NCI-H748 (cell line): ENCODE measurements at regions not wholly inside any gene's neighbourhood (a gene's known extent, or its start where the extent isn't known, plus 50 kb on each side); places are given as distances from the start of the nearest gene placed in this dataset.

ENCODE experiments used
- DNase-seq: peaks from one replicate; lab custom pipeline; 2025; ENCODE audit not compliant: unreplicated experiment; lab: John Stamatoyannopoulos, UW

DNA sequence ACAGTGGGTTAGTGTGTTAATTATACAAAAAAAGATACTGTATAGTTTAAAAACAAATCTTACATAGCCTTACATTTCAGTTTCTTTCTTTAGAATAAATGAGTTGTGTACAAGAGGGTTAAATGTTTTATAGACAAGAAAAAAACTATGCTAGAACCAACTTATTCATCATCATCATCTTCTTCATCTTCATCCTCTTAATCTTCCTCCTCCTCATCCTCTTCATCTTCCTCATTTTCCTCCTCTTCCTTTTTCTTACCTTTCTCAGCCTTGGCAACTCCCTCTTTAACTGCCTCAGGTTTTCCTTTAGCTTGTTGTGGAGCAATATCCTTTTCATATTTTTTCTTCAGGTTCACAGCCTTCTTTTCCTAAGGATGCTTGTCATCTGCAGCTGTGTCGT is 53.7 kb downstream of the RPS12 start:
- no peak for DNase-seq

DNA sequence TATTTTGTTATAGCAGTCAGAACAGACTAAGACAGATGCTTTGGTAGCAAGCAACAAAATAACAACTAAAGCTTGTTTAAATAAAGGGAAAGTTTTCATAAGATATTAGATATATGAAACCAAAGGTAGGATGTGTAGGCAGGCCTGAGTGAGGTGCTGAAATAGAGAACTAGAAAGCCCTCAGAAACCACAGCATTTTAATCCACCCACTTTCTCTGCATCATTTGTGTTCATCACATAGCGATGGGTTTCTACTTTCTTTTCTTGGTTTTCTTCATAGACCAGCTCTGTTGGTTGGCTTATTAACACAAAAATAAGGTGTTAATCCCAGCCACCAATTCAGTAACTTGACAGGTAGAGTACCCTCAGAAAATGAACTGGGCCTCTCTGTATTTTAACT is 58.6 kb downstream of the RPS12 start:
- no peak for DNase-seq

DNA sequence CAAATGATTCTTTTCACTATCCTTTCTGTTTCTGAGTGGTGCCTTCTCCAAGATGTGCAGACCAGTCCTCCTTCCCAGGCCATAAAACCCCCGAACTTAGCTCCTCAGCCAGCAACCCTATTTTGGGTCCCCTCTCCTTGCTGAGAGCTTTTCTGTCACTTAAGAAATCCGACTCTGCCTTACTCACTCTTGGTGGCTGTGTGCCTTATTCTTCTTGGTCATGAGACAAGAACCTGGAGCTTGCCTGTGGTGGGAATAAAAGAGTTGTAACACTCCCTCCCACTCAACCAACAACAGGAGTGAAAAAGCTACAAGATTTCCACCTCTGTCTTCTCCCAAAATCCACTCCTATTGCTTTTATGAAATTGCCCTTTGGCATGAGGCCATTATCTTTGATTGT is 62.6 kb downstream of the RPS12 start:
- DNase-seq, result no peak

DNA sequence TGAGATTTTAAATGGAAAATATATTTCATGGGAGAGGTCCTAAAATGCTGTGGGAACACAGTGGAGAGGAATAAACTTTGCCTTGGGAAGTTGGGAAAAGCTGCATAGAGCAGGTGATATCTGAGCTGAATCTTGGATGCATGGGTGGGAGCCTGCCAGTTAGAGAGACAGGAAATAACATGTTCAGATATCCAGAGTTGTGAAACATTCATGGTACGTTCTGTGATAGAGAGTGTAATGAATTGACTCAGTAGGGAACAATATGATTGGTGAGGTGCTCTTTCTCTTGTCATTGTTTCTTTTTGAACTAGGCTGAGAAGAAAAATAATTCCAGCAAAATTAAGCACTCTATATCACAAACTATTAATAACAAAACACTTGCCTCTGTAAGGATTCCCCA is 72.8 kb downstream of the RPS12 start:
- DNase-seq, result no peak

DNA sequence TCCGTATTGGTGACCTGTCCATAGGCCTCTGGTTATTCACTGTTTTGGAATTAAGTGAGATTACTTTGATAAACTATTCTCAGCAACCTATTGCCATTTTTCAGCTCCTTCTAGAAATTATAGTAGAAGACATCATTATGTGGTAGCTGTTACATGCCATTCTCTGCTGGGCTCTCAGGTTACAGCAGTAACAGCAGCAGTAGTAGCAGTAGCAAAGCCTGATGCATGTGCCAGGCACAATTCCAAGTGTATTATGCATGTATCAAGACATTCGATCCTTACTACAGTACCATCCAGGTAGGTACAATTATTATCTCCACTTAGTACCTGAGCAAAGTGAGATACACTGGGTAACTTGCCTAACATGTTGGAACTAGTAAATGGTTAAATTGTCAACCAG is 74.3 kb downstream of the RPS12 start:
- DNase-seq, result peak; percentile 28

DNA sequence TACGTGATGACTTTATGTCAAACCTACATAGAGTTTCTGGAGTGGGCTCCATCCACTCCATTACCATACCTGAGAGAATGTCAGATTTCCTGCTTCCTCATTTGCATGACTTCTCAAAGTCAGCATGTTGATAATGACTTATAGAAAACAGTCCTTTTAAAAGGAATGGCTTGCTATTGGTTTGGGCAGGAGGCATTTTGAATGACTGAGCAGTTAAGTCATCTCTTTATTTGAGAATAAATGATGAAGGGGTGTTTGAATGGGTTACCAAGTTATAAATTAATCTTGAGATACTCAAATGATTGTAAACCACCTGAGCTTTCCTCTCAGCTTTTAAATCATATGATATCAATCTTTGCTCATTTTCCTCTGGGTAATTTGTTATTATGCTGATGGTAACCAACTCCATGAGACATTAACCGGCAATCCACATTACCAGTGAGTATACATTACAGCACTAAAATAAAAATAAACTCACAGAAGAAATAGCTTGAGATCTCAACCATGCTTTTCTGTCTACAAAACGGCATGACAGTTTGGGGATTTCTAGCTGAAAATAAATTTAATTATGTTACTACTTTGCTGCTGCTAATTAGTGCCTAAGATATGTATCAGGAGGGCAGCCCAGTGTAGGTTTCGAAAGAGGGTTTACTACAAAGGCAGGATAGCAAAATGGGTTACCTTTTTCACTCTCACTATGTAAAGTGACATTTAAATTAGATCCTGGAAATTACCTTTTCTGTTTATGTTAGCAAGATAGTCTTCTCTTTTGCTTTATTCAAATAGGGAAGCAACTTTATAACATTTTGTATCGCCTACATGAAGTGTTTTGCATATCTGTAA is 78.8 kb downstream of the RPS12 start:
- DNase-seq, result no peak

DNA sequence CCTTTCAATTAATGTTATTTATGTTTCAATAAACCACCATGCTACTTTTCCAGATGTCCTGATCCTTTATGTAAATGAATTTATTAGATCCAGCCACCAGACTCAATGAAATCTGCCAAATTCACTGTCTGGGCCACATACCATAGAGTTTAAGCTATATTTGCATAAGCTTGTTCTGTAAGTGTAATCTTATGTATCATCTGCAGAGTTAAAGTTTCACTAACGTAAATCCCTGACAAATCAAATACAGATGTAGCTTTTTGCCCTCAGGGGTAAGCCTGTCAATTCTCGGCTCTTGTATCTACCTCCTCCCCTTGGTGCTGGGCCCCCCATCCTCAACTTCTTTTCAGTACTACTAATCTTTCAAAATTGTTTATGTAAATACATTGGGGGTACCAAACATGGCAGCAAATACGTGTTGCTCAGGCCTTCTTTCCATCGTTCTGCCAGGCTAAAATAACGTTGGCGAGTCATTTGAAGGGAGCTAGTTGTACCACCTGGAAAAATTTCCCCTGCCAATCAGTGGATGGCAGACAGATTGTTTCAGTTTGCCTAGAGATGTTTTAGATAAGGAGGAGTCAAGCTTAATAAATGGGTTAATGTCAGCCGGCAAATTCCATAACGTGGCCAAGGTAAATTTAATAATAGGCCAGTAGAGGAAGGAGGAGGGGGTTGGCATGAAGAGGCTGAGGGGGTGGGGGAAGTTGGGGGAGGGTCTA is 79.6 kb downstream of the RPS12 start:
- DNase-seq, result no peak

DNA sequence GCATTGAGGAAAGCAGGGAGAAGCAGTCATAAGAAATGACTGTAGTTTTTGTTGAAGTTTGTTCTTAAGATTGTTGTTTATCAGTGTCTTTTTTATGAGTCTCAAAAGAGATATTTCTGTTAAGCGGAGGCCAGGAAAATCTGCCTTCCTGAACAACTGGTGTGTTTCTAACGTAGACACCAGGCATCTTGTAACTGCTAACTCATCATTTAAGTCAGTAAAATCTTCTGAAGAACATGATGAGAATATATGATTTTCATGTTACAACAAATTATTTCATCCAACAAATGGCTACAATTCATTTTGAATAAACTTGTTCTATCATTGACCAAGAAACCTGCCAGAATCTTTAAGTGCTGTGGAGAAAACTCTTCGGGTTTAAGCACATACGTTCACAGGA is 84.0 kb downstream of the RPS12 start:
- no peak for DNase-seq

DNA sequence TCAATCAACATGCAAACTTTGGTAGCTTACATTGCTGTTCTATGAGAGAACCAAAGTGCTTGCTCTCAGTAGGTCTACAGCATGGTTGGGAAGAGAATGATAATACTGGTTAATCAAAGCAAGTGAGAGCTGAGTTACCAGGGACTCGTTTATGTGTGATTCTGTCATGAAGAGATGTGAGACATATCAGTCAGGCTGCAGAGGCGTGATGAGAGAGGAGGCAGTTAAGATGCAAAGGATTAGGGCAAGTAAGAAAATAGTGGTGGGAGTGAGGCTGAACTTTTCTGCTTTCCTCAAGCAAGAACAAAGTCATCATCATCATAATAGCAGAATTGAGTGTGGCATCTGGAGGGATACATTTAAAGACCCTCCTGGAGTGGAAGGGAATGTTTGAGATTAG is 86.5 kb downstream of the RPS12 start:
- no peak for DNase-seq

DNA sequence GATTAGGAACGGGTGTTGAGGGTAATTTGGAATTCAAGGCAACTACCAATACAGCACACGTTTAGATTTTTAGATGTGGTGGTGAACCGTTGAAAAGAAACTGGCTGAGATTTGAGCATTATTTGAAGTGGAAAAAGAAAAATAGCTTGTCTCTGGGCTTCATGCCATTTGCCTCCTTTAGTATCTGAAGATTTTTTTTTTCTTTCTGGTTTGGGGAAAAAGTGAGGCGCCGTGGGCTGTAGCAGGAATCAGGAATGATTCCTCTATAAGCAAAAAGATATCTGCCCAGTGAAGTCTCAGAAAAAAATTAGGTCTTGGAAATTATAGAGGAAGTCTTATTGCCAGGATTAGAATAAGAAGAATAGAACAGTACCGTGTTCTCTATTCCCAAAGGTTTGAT is 88.5 kb downstream of the RPS12 start:
- DNase-seq, result no peak

DNA sequence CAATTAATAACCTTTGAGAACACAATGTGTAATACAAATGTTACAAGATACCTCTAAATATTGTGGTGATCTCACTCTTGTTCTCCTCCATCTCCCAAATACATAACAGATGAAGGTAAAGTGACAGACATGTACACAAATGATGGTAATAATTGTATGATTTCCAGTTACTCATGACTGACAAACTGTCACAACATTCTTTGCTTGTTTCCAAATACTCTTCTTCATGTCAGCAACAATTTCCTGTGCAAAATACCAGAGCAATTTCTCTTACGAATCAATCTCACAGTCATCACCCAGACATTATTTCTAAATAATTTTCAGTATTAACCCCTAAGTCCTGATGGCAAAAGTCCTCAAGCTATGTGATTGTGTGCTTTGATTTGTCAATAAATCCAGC is 92.9 kb downstream of the RPS12 start:
- no peak for DNase-seq

DNA sequence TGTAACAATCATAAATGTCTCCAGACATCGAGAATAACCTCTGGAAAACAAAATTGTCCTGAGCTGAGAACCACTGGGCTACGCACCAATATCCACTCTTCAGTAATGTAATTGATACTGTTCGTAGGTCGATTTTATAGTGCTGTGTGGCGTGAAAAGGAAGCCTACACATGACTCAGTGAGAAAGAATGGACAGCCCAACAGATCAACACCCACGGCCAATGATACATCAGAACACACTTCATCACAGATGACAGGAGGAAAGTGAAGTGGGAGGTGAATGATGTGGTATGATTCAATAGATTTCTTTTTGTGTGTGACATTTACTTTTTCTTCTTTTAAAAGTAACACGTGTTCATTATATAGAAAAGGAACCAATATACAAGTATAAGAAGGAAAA is 93.5 kb downstream of the RPS12 start:
- DNase-seq, result no peak

DNA sequence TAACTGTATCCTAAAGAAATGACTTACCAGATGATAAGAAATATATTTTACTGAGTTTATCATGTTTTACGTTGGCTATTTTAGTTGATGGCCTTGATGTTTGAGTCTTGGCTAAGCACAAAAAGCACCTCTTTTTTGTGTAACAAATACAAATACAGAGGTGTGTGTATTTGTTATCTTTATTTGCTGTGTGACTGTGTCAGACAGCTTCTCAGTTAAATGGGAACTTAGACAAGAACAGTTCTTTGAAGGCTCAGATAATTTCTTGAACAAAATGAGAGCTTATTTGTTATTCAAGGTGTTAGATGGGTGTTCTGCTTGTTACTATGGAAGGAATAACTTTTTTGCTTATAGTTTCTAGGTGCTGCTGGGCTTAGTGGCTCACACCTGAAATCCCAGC is 95.4 kb downstream of the RPS12 start:
- no peak for DNase-seq

DNA sequence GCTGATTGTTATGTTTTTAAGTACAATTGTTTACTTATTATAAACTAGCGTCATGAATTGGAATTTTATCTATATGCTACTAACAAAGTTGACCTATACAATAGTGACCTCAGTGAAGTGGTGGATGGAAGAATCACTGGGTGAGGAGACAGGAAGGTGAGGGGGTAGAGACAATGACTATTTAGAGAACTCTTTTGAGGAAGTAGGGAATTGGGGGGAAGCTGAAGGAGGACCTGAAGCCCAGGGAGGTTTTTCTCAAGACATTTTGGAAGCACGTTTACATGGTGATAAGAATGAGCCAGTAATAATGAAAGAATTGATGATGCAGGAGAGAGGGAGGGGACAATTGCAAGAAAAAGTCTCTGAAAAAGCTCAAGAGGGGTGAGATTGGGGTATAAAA is 96.4 kb downstream of the RPS12 start:
- no peak for DNase-seq

DNA sequence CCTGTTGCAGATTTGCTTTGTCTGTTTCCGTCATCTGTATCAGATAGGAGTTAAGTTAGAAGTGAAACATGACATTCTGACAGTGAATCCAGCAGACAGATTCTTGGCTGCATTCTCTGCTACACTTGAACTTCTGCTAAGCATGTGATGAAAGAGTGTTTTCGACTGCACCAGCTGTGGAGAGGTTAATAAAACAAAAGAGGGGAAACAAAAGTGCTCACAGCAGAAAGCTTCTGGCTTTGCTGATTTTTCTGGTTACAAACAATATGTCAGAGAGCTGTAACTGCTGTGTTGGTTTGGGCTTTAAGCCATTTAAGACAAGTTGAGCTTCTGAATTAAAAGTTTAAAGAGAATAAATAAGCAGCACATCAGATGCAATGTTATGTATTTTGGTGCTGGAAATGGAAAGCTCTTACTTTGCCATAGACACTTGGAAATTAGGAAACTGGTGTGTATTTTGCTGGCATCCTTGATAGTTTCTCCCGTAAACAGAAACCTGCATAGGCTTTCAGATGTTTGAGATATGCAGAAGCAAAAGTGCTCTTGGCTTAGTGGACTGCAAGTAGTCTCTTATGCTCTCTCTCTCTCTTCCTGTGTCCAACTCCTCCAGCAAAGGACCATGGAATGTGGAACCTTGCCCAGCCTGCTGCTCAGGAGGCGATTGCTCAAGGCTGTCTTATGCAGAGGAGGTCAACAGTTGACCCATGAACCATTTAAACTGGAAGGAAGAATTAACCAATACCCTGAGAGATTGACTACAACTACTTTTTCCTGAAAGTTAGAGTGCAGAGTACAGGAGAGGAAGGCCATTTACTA is 104.9 kb downstream of the RPS12 start:
- DNase-seq, result no peak

DNA sequence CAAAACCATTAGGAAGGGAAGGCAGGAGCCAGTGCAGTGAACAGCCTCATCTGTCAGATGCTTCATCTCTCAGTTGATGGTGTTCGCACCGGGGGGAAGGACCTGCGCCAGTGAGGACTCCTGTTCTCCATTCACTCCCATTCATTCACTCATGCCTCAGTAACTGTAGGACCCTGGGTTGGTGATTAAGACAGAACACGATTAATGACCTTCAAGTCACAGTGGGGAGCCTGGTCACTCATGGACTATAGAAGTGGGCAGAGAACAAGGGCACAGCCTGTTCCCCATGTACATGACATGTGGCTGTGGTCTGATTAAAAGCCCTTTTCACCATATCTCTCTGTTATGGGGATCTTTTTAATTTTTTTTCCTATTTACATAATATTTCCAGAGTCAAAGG is 113.3 kb downstream of the RPS12 start:
- DNase-seq, result no peak

DNA sequence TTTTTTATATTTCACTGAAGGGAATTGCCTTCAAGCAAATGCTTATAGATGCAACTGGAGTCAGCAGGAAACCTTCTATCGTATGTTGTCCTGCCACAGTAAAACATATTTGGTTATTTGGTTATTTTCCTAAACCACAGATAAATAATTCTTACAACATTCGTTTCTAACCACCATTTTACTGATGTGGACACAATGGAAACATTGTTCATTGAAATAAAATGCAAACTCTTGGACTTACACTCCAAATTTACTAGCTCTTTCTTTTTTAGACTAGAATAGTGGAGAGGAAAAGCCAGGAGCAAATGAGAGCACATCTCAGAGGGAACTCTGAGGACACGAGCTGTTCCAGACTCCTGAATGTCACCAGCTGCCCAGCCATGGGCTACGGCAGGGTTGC is 114.8 kb downstream of the RPS12 start:
- DNase-seq, result no peak

DNA sequence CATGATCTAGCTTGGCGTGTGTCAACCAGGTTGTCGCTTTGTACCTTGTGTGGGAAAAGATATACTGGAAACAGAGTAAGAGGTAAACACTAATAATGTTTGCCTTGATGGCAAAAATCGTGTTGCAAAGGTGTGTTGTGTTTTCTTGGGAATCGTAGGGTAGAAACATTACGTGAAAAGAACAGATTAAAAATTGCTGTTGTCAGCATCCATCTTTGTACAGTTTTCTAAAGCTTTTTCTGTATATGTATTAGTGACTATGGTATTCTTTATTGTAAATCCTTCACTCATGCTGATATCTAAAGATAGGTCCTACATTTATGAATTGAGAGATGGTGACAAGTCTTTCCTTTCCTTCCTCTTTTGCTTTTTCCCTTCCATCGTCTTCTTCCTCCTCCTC is 116.9 kb downstream of the RPS12 start:
- DNase-seq, result no peak

DNA sequence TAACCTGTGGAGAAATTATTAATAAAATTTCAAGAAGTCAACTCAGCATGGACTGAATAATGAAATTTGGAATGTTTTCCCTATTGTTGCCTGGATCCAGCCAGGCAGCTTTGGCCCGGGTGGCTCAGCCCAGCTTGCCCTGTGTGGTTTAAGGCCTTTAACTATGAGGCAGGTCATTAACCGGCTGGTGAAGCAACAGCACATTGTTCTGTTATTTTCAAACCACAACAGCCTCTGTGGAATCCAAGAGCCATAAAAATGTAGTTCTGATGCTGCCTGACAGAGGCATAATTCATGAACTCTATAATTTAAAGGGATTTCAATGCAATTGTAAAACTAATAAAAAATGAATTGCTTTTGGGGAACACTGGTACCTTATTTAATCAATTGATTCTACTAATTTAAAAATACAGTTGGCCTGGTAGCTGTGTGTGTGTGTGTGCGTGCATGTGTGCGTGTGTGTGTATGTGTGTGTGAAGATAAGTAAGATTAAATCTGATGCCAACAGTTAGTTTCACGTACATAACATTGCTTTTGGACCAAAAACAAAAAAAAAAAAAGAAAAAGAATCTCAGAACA is 117.7 kb downstream of the RPS12 start:
- no peak for DNase-seq

DNA sequence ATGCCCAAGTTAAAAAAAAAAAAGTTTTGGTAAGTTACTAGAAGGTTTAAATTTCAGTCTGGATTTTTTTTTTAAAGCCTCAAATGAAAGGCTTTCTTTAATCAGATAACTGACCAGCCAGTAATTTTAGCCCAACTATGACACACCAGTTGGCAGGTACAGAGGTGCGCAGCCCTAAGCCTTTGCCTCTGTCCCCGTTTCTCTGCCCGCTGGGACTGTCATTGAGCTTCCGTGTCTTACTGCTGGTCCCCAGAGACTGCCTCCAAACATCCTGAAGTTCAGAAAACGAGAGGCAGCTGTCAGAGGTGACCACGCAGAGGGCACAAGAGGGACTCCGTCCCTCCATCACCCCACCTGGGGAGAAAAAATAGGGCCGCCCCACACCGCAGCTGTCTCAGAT is 118.2 kb downstream of the RPS12 start:
- no peak for DNase-seq

DNA sequence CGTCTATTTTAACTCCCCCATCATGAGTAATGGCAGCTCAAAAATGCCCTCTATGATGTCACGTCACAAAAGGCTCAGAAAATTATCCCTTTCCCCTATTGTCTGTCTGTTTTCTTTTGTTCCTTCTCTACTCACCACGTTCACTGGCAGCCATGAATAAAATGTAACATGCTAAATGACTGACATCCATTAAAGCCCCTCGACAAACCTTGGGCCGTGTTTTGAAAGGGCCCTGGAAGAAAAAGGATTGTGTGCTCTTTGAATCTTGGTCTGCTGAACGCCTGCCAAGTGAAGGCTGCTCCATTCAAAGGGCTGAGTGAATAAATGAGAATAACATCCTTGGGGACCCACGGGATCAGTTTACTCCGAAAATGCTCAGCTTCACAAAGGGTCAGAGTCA is 118.7 kb downstream of the RPS12 start:
- peak; percentile 45 for DNase-seq

DNA sequence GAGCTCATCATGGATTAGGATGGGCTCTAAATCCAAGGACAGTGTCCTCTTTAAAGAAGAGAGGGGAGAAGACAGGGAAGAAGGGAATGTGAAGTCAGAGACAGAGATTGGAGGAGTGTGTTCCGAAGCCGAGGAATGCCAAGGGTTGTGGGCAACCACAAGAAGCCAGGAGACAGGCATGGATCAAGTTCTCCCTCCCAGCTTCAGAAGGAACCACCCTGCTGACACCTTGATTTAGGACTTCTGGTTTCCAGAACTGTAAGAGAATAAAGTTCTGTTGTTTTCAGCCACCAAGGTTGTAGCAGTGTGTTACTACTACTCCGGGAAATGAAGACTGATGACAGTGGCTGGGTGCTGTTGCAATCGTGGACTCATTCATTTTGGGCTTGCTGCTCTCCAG is 120.1 kb downstream of the RPS12 start:
- no peak for DNase-seq
